NCI-H774 (cell line): ENCODE measurements at regions not wholly inside any gene's neighbourhood (a gene's known extent, or its start where the extent isn't known, plus 50 kb on each side); places are given as distances from the start of the nearest gene placed in this dataset.

Source experiments
- DNase-seq: peaks from one replicate; lab custom pipeline; 2025; lab: John Stamatoyannopoulos, UW

DNA sequence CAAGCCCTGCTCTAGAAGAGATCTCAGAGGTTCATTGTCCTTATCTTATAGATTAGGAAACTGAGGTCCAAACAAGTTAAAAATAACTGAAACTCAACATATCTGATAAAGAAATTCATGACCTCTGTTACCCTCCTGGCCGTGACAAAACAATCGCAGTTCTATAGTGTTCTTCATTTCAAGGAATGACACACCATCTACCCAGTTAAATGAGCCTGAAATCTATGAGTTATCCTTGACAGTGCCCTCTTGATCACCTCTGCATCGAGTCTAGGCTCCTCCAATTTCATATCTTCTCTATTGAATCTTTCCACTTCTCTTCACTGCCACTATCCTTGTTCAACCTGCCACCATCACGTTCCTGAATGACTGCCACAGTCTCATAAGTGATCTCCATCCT lies 325.3 kb upstream of the TEX13C start:
- no peak for DNase-seq

DNA sequence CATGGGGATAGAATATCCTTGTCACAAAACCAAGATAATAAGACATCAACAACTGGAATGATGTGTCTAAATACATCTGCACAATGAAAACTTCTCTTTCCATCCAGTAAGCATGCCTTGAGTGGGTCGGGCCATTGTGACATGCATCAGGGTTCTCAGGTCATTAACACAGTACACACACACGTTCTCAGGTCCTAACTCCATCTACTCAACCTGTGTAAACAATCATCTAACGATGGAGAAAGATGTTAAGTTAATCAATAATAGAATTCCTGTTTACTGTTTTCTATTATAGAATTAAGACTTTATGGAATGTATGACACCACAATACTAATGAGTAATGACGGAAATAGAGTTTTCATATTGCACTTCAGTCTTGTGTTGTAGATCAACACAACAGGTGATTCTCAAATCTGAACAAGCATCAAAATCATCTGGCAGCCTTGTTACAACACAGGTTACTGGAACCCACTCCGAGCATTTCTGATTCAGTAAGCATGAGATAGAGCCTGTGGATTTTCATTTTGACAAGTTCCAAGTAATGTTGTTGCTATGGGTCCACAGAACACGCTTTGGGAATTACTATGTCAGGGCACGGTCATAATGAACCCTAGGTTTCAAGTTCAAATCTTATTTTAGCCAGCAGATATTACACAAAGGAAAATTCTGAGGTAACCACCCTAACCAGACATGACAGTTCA lies 315.8 kb upstream of the TEX13C start:
- DNase-seq = no peak

- peak; percentile 64 for DNase-seq
Measured at GRCh38 chrX:125004799-125005198, 314.9 kb upstream of the TEX13C start.

GRCh38 chrX:125005863-125006262 lies 313.8 kb upstream of the TEX13C start:
- DNase-seq = no peak

DNA sequence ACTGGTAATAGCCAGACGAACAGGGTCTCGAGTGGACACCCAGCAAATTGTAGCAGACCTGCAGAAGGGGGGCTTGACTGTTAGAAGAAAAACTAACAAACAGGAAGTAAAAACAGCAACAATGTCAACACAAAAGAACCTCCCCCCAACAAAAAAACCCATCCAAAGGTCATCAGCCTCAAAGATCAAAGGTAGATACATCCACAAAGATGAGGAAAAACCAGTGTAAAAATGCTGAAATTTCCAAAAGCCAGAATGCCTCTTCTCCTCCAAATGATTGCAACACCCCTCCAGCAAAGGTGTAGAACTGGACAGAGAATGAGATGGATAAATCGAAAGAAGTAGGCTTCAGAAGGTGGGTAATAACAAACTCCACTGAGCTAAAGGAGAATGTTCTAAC lies 313.0 kb upstream of the TEX13C start:
- DNase-seq = no peak

DNA sequence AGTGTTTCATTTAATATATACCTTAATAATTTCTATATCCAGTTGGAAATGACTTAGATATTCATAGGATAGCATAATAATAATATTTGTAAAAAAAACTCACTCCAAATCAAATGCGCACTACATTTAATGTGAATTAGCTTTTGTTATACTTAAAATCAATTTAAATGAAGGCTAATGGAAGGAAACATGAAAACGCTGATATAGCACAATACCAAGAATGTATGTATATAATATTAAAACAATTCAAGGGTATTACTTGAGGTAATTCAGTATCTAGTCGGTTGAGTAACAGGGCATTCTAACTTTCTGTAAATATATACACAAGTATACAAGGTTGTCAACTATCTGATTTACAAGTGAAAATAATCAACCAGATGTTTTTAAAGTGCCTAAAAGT lies 307.1 kb upstream of the TEX13C start:
- DNase-seq = no peak

- no peak for DNase-seq
Measured at GRCh38 chrX:125029131-125029530, 290.5 kb upstream of the TEX13C start.
